Endodermal cell (in vitro differentiated cells): ENCODE measurements at regions not wholly inside any gene's neighbourhood (a gene's known extent, or its start where the extent isn't known, plus 50 kb on each side); places are given as distances from the start of the nearest gene placed in this dataset.
"Not testable (repeated sequence)": the region's sequence is repeated elsewhere in the genome, so short reads cannot be mapped to it uniquely, and the experiment has no call there.

Experiments used
- DNase-seq: peaks from one replicate; pipeline ENCODE4 v3.0.0-alpha.2; 2017
- H3K27ac ChIP-seq: 2 replicates; pipeline ENCODE4 v1.5.1; 2013; ENCODE audit warnings: mild to moderate bottlenecking, low read depth, low read length, moderate library complexity
- H3K27me3 ChIP-seq: 2 replicates; pipeline ENCODE4 v1.6.1; 2013; ENCODE audit warnings: mild to moderate bottlenecking, low read length, moderate library complexity; ENCODE audit not compliant: insufficient read depth, control insufficient read depth, poor library complexity, severe bottlenecking
- H3K36me3 ChIP-seq: 2 replicates; pipeline ENCODE4 v1.7.0; 2013; ENCODE audit warnings: mild to moderate bottlenecking, low read length, moderate library complexity; ENCODE audit not compliant: control insufficient read depth, insufficient read depth
- H3K4me1 ChIP-seq: one replicate; pipeline ENCODE4 v1.7.0; 2013; ENCODE audit warnings: low read length; ENCODE audit not compliant: control insufficient read depth, insufficient read depth
- H3K4me3 ChIP-seq: 2 replicates; pipeline ENCODE4 v1.5.1; 2013; ENCODE audit warnings: mild to moderate bottlenecking, low read length, moderate library complexity
- H3K9ac ChIP-seq: 2 replicates; pipeline ENCODE4 v1.6.1; 2013; ENCODE audit warnings: mild to moderate bottlenecking, low read length, moderate library complexity; ENCODE audit not compliant: poor library complexity, severe bottlenecking; ENCODE audit errors: extremely low read depth
- H3K9me3 ChIP-seq: 2 replicates; pipeline ENCODE4 v1.6.1; 2013; ENCODE audit warnings: mild to moderate bottlenecking, low read length, moderate library complexity; ENCODE audit not compliant: control insufficient read depth
- H3K27ac Mint-ChIP-seq: 2 replicates; pipeline ENCODE4 v1.8.0; 2020; ENCODE audit warnings: mixed read lengths
- H3K27me3 Mint-ChIP-seq: 2 replicates; pipeline ENCODE4 v1.8.0; 2021; ENCODE audit warnings: mild to moderate bottlenecking, mixed read lengths; ENCODE audit not compliant: insufficient read depth
- H3K36me3 Mint-ChIP-seq: 2 replicates; pipeline ENCODE4 v1.8.0; 2020; ENCODE audit warnings: low read depth, mixed read lengths
- H3K4me1 Mint-ChIP-seq: 2 replicates; pipeline ENCODE4 v1.8.0; 2020; ENCODE audit warnings: mixed read lengths
- H3K4me3 Mint-ChIP-seq: 2 replicates; pipeline ENCODE4 v1.8.0; 2020; ENCODE audit warnings: mild to moderate bottlenecking, moderate library complexity, mixed read lengths
- H3K9me3 Mint-ChIP-seq: 2 replicates; pipeline ENCODE4 v1.8.0; 2020; ENCODE audit warnings: mild to moderate bottlenecking, mixed read lengths
- CTCF ChIP-seq: fragments of 200-600 bp; sonication (generic); conservative IDR thresholded peaks from 2 replicates; pipeline ENCODE4 v1.5.0; 2021; ENCODE audit warnings: antibody characterized with exemption, mild to moderate bottlenecking
- WGBS, 2 experiments: methylation state at CpG; one replicate each; pipeline versions ENCODE4 v1.1.5 to v1.1.7; 2013; ENCODE audit warnings: missing lambda C conversion rate in 2 of 2, mixed read lengths in 1 of 2; ENCODE audit not compliant: insufficient coverage in 1 of 2, insufficient read length in 1 of 2; 5-methylcytosine and 5-hydroxymethylcytosine counted together

DNA sequence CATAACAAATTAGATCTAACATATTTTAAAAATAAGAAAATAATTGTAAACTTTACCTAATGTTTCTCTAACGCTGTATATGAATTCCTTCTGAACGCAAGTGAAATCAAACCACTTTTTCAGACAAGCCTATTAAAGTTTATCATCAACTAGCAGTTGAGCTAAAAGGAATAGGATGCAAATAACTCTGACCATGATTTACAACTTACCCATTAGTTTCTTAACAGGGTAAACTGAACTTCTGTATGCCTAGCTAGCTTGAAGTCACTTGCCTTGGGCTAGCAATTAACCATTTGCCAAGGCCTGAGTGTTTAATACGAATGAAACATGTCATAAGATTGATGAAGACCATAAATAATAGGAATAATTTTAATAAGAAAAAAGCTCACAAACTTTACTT lies 762.7 kb upstream of the ARRDC3 start:
- TF ChIP-seq CTCF, result no peak
- Histone ChIP-seq H3K9ac (no peak overlapping the region), H3K9me3 (no peaks in the 10 kb centered on the region), H3K27me3 (no peaks in the 10 kb centered on the region), H3K36me3 (no peaks in the 10 kb centered on the region), H3K4me1 (no peaks in the 10 kb centered on the region), H3K4me3 (no peak overlapping the region), H3K27ac (no peak overlapping the region)
- no peak overlapping the region for H3K27ac Mint-ChIP-seq
- H3K4me1 Mint-ChIP-seq, result peaks cover 8% of the 10 kb centered on the region
- 92% methylated on average over 3 of the region's 3 CpGs; no CpG with 5 or more reads in 1 of the 2 experiments for WGBS, 2 experiments
- no peaks in the 10 kb centered on the region for H3K27me3 Mint-ChIP-seq
- no peak overlapping the region for H3K4me3 Mint-ChIP-seq
- no peaks in the 10 kb centered on the region for H3K9me3 Mint-ChIP-seq
- no peaks in the 10 kb centered on the region for H3K36me3 Mint-ChIP-seq
- DNase-seq, result no peak

DNA sequence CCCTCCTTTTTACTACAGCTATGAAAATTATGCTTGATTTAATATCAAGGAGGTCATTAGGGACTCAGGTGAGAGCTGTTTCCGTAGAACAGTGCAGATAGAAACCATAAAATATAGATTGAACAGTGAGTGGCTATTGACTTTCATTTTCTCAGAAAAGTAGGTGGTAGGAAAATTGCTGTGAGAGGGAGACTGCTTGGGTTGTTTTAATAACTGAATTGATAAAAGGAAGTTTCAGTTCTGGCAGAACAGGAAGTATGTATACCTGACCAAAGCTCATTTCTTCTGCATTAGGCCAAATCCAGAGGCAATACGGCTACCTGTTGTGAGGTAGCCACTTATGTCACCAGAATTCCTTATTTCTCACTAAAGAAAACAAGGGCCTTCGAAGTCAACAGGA lies 761.7 kb upstream of the ARRDC3 start:
- no peak overlapping the region for H3K4me3 Mint-ChIP-seq
- no peaks in the 10 kb centered on the region for H3K27me3 Mint-ChIP-seq
- H3K36me3 ChIP-seq, result no peaks in the 10 kb centered on the region
- no peaks in the 10 kb centered on the region for H3K4me1 ChIP-seq
- no peaks in the 10 kb centered on the region for H3K9me3 Mint-ChIP-seq
- no peaks in the 10 kb centered on the region for H3K9me3 ChIP-seq
- H3K4me1 Mint-ChIP-seq, result peaks cover 12% of the 10 kb centered on the region
- no peak overlapping the region for H3K9ac ChIP-seq
- H3K4me3 ChIP-seq, result no peak overlapping the region
- no peaks in the 10 kb centered on the region for H3K36me3 Mint-ChIP-seq
- no peak for TF ChIP-seq CTCF
- no peaks in the 10 kb centered on the region for H3K27me3 ChIP-seq
- H3K27ac Mint-ChIP-seq, result no peak overlapping the region
- H3K27ac ChIP-seq, result no peak overlapping the region
- DNase-seq, result no peak
- WGBS, 2 experiments, result 90 to 100% methylated on average over 2 to 3 of the region's 3 CpGs

DNA sequence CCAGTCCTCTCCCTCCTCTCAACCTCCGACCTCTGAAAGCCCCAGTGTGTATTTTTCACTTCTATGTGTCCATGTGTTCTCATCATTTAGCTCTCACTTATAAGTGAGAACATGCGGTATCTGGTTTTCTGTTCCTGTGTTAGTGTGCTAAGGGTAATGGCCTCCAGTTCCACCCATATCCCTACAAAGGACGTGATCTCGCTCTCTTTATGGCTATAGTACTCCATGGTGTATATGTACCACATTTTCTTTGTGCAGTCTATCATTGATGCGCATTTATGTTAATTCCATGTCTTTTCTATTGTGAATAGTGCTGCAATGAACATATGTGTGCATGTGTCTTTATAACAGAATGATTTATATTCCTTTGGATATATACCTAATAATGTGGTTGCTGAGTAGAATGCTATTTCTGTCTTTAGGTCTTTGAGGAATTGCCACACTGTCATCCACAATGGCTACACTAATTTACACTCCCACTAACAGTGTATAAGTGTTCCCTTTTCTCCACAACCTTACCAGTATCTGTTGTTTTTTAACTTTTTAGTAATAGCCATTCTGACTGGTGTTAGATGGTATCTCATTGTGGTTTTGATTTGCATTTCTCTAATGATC lies 749.3 kb upstream of the ARRDC3 start:
- H3K9me3 ChIP-seq, H3K4me3 ChIP-seq, H3K27ac Mint-ChIP-seq, H3K9me3 Mint-ChIP-seq, H3K4me3 Mint-ChIP-seq, H3K4me1 ChIP-seq, DNase-seq, H3K36me3 ChIP-seq, H3K36me3 Mint-ChIP-seq, H3K4me1 Mint-ChIP-seq, H3K27me3 ChIP-seq, H3K27me3 Mint-ChIP-seq, H3K27ac ChIP-seq, H3K9ac ChIP-seq: not testable (repeated sequence)
- 80 to 88% methylated on average over 2 to 5 of the region's 5 CpGs for whole genome bisulfite sequencing, 2 experiments

- no peaks in the 10 kb centered on the region for H3K36me3 Mint-ChIP-seq
- Histone ChIP-seq H3K9me3 (no peaks in the 10 kb centered on the region), H3K27ac (no peak overlapping the region), H3K36me3 (no peaks in the 10 kb centered on the region), H3K27me3 (no peaks in the 10 kb centered on the region), H3K4me3 (no peak overlapping the region), H3K9ac (no peak overlapping the region), H3K4me1 (no peaks in the 10 kb centered on the region)
- no peak for TF ChIP-seq CTCF
- no peak overlapping the region for H3K27ac Mint-ChIP-seq
- H3K27me3 Mint-ChIP-seq, result no peaks in the 10 kb centered on the region
- no peak overlapping the region for H3K4me3 Mint-ChIP-seq
- H3K4me1 Mint-ChIP-seq, result no peaks in the 10 kb centered on the region
- no CpG with 5 or more reads among the region's 1 CpG for WGBS, 2 experiments
- H3K9me3 Mint-ChIP-seq, result no peaks in the 10 kb centered on the region
- no peak for DNase-seq
These were observed 743.1 kb upstream of the ARRDC3 start for GRCh38 chr5:92126182-92126581.
